H1 (cell line): ENCODE measurements at regions not wholly inside any gene's neighbourhood (a gene's known extent, or its start where the extent isn't known, plus 50 kb on each side); places are given as distances from the start of the nearest gene placed in this dataset.

ENCODE experiments used
- CTCF ChIA-PET: fragments of 300-600 bp; sonication (Branson Sonifier 250); formaldehyde crosslinking; loops from one replicate; lab custom pipeline; 2021; ENCODE audit not compliant: partially characterized antibody; lab: Charles Lee
- POLR2A ChIA-PET: fragments of 300-600 bp; sonication (Branson Sonifier 250); formaldehyde crosslinking; loops from one replicate; lab custom pipeline; 2021; ENCODE audit warnings: inconsistent platforms; ENCODE audit not compliant: partially characterized antibody; lab: Charles Lee
- DNase-seq, 2 experiments: peaks; one replicate each; pipeline versions ENCODE4 v3.0.0 to v3.0.0-alpha.2; 2010 to 2022; ENCODE audit warnings: low spot score in 2 of 2, low read depth in 1 of 2, mixed read lengths in 1 of 2
- FAIRE-seq: peaks from 2 replicates; lab custom pipeline; 2011; peaks lifted over from hg19 to GRCh38; lab: Jason Lieb, UNC
- H2AFZ ChIP-seq: 2 replicates; pipeline ENCODE4 v1.8.1; 2012; ENCODE audit warnings: low read length, inconsistent platforms
- H2AK5ac ChIP-seq: 2 replicates; pipeline ENCODE4 v1.6.1; 2013; ENCODE audit warnings: low read depth, low read length
- H2BK120ac ChIP-seq: replicated peaks from 2 replicates; pipeline ENCODE3; 2013; ENCODE audit warnings: low read depth, low read length, inconsistent platforms
- H2BK12ac ChIP-seq: 2 replicates; pipeline ENCODE4 v1.6.1; 2013; ENCODE audit warnings: low read depth, low read length
- H2BK15ac ChIP-seq: 2 replicates; pipeline ENCODE4 v1.6.1; 2013; ENCODE audit warnings: low read length
- H2BK20ac ChIP-seq: 2 replicates; pipeline ENCODE4 v1.6.1; 2013; ENCODE audit warnings: low read length
- H2BK5ac ChIP-seq: 2 replicates; pipeline ENCODE4 v1.6.1; 2013; ENCODE audit warnings: low read depth, low read length
- H3K14ac ChIP-seq: 2 replicates; pipeline ENCODE4 v1.6.1; 2013; ENCODE audit warnings: inconsistent platforms; ENCODE audit not compliant: insufficient read length
- H3K18ac ChIP-seq: 2 replicates; pipeline ENCODE4 v1.6.1; 2013; ENCODE audit warnings: low read length; ENCODE audit errors: extremely low read depth
- H3K23ac ChIP-seq: 2 replicates; pipeline ENCODE4 v1.6.1; 2013; ENCODE audit warnings: inconsistent platforms; ENCODE audit not compliant: insufficient read length
- H3K23me2 ChIP-seq: 2 replicates; pipeline ENCODE4 v1.6.1; 2013; ENCODE audit warnings: low read depth, low read length
- H3K27ac ChIP-seq: 2 replicates; pipeline ENCODE4 v1.6.1; 2011; ENCODE audit warnings: low read depth, low read length, inconsistent platforms
- H3K27me3 ChIP-seq, 4 experiments: replicated peaks in 1 of 4; 1 replicate in 1 of 4; 2 replicates in 3 of 4; pipeline versions ENCODE4 v1.6.1 to v1.8.1; 2011 to 2013; ENCODE audit warnings: low read length in 3 of 4, mild to moderate bottlenecking in 3 of 4, inconsistent platforms in 2 of 4, mixed read lengths in 2 of 4, moderate library complexity in 1 of 4; ENCODE audit not compliant: control insufficient read depth in 3 of 4, insufficient read depth in 3 of 4; ENCODE audit errors: extremely low read depth in 1 of 4
- H3K36me3 ChIP-seq, 4 experiments: 2 replicates each; pipeline versions ENCODE4 v1.6.1 to v1.8.1; 2011 to 2013; ENCODE audit warnings: mild to moderate bottlenecking in 4 of 4, low read length in 3 of 4, moderate library complexity in 2 of 4, control low read depth in 1 of 4, inconsistent platforms in 1 of 4; ENCODE audit not compliant: insufficient read depth in 4 of 4, control insufficient read depth in 2 of 4
- H3K4ac ChIP-seq: replicated peaks from 2 replicates; pipeline ENCODE3; 2013; ENCODE audit warnings: low read length, low read depth, mixed read lengths, inconsistent platforms; ENCODE audit not compliant: insufficient read length
- H3K4me1 ChIP-seq, 4 experiments: replicated peaks in 1 of 4; 1 replicate in 1 of 4; 2 replicates in 3 of 4; pipeline versions ENCODE4 v1.6.1 to v1.8.1; 2011 to 2013; ENCODE audit warnings: low read length in 3 of 4, inconsistent platforms in 2 of 4, mixed read lengths in 1 of 4; ENCODE audit not compliant: insufficient read depth in 4 of 4, control insufficient read depth in 3 of 4
- H3K4me2 ChIP-seq, 2 experiments: 2 replicates each; pipeline versions ENCODE4 v1.6.1 to v1.8.1; 2011 to 2013; ENCODE audit warnings: low read depth in 2 of 2, low read length in 2 of 2, control low read depth in 1 of 2, inconsistent platforms in 1 of 2, mild to moderate bottlenecking in 1 of 2; ENCODE audit not compliant: insufficient read depth in 1 of 2
- H3K4me3 ChIP-seq, 4 experiments: fragments of 200-600, 300-600 bp in 1 of 4; sonication (generic), shearing (Covaris generic), sonication (Bioruptor Twin) in 1 of 4; 2 replicates each; pipeline versions ENCODE4 v1.5.1 to v1.8.1; 2011 to 2016; ENCODE audit warnings: low read length in 4 of 4, low read depth in 3 of 4, control low read depth in 2 of 4, inconsistent platforms in 2 of 4, mild to moderate bottlenecking in 2 of 4, mixed read lengths in 1 of 4, moderate library complexity in 1 of 4; ENCODE audit not compliant: insufficient read depth in 2 of 4; ENCODE audit errors: extremely low read depth in 1 of 4
- H3K56ac ChIP-seq: replicated peaks from 2 replicates; pipeline ENCODE3; 2013; ENCODE audit warnings: low read depth, mild to moderate bottlenecking, mixed read lengths, low read length, inconsistent platforms; ENCODE audit not compliant: insufficient read length
- H3K79me1 ChIP-seq: 2 replicates; pipeline ENCODE4 v1.6.1; 2013; ENCODE audit warnings: low read depth, low read length, control low read depth
- H3K79me2 ChIP-seq, 2 experiments: 2 replicates each; pipeline versions ENCODE4 v1.6.1 to v1.8.1; 2012 to 2013; ENCODE audit warnings: low read length in 2 of 2, mild to moderate bottlenecking in 2 of 2, inconsistent platforms in 1 of 2; ENCODE audit not compliant: insufficient read depth in 2 of 2, control insufficient read depth in 1 of 2
- H3K9ac ChIP-seq, 4 experiments: replicated peaks in 1 of 4; 1 replicate in 1 of 4; 2 replicates in 3 of 4; pipeline versions ENCODE4 v1.6.1 to v1.8.1; 2011 to 2013; ENCODE audit warnings: low read depth in 3 of 4, low read length in 3 of 4, control low read depth in 2 of 4, mild to moderate bottlenecking in 2 of 4, moderate library complexity in 2 of 4, inconsistent platforms in 1 of 4; ENCODE audit errors: extremely low read depth in 1 of 4
- H3K9me3 ChIP-seq, 2 experiments: 2 replicates each; pipeline versions ENCODE4 v1.6.1 to v1.8.1; 2012 to 2013; ENCODE audit warnings: mild to moderate bottlenecking in 2 of 2, moderate library complexity in 2 of 2, control low read depth in 1 of 2, inconsistent platforms in 1 of 2, low read depth in 1 of 2, low read length in 1 of 2, mixed read lengths in 1 of 2; ENCODE audit not compliant: insufficient read depth in 2 of 2
- H4K20me1 ChIP-seq, 2 experiments: replicated peaks in 1 of 2; 2 replicates each; pipeline versions ENCODE3 to v1.8.1; 2011 to 2013; ENCODE audit warnings: inconsistent platforms in 2 of 2, low read length in 2 of 2, mild to moderate bottlenecking in 1 of 2; ENCODE audit not compliant: insufficient read depth in 2 of 2, control insufficient read depth in 1 of 2
- H4K5ac ChIP-seq: 2 replicates; pipeline ENCODE4 v1.6.1; 2013; ENCODE audit warnings: low read length, low read depth, mixed read lengths, inconsistent platforms; ENCODE audit not compliant: insufficient read length
- H4K8ac ChIP-seq: 2 replicates; pipeline ENCODE4 v1.8.0; 2013; ENCODE audit warnings: mild to moderate bottlenecking, moderate library complexity, low read length, inconsistent platforms; ENCODE audit not compliant: insufficient read depth; ENCODE audit errors: extremely low read depth
- H4K91ac ChIP-seq: replicated peaks from 2 replicates; pipeline ENCODE3; 2013; ENCODE audit warnings: low read length, mixed read lengths, inconsistent platforms; ENCODE audit not compliant: insufficient read length
- POLR2A ChIP-seq, 2 experiments: IDR thresholded peaks; 1 replicate in 1 of 2; 2 replicates in 1 of 2; pipeline ENCODE4 v1.6.1; 2011; ENCODE audit warnings: low read depth in 2 of 2, low read length in 2 of 2, mild to moderate bottlenecking in 2 of 2; ENCODE audit errors: control extremely low read depth in 1 of 2
- SUZ12 ChIP-seq: fragments of 200-600 bp; sonication (generic); IDR thresholded peaks from 2 replicates; pipeline ENCODE4 v1.6.1; 2012; ENCODE audit warnings: mild to moderate bottlenecking, inconsistent platforms, low read length, moderate library complexity, mixed read lengths
- WGBS, 2 experiments: shearing (Covaris generic) in 1 of 2; methylation state at CpG; one replicate each; pipeline versions ENCODE4 v1.1.6 to v1.1.7; 2013 to 2015; ENCODE audit warnings: low lambda C conversion rate in 2 of 2, mixed read lengths in 2 of 2, inconsistent platforms in 1 of 2, low coverage in 1 of 2, missing lambda C conversion rate in 1 of 2; ENCODE audit not compliant: insufficient replicate concordance in 2 of 2, insufficient coverage in 1 of 2, insufficient read length in 1 of 2; ENCODE audit errors: extremely low coverage in 1 of 2, missing lambda C conversion rate in 1 of 2; 5-methylcytosine and 5-hydroxymethylcytosine counted together

DNA sequence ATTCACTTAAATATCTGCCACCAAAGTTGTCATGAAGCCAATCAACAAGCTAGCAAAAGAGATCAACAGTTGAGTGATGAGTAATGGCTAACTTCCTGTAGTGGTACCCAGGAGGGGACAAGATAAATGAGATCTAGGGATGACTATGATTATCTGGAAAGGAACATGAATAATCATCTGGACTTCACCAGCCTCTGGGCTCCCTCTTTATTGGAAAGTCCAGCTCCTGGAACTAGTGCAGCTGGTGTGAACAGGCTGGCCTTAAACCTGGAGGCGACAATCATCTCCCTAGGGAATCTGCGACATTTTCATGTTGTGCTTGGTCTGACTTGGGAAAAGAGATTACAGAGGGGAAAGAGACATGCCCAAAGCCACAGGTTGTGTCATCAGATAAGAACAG, 518.6 kb downstream of the GRIN2A start:
- no peak overlapping the region for H3K4me2 ChIP-seq
- H3K18ac ChIP-seq: no peak overlapping the region
- H2AK5ac ChIP-seq: no peak overlapping the region
- no peaks in the 10 kb centered on the region for H3K9me3 ChIP-seq
- no peaks in the 10 kb centered on the region; a peak in 1 of 7 replicates for H3K27me3 ChIP-seq
- no peak overlapping the region for H4K5ac ChIP-seq
- TF ChIP-seq POLR2A (IDR thresholded peaks at IDR 0.05; ENCODE audit: control extremely low read depth in 1 of 2, low read depth in 2 of 2, low read length in 2 of 2) (peak in 1 of 2 experiments; percentile 16; a peak in 1 of 3 replicates), SUZ12 (no peak)
- no peak overlapping the region for H3K9ac ChIP-seq
- H2BK15ac ChIP-seq: no peak overlapping the region
- peaks cover 0 to 5% of the 10 kb centered on the region in 2 experiments for H4K20me1 ChIP-seq
- no peak overlapping the region for H3K14ac ChIP-seq
- H2BK5ac ChIP-seq: no peak overlapping the region
- no peak overlapping the region for H3K23ac ChIP-seq
- no peak overlapping the region for H2BK20ac ChIP-seq
- H2BK12ac ChIP-seq: no peak overlapping the region
- ChIA-PET CTCF (interaction anchor here (1.1 kb wide), 1 partner anchor 9 kb away, joined by 4 read pairs; no protein-coding TSS in a partner anchor), POLR2A (interaction anchor here (0.9 to 8.8 kb wide), 3 partner anchors 9 to 157 kb away, joined by 3 to 64 read pairs (median 3); no protein-coding TSS in a partner anchor)
- no peak overlapping the region for H3K4me3 ChIP-seq
- no peak overlapping the region for H4K8ac ChIP-seq
- no peak overlapping the region for H4K91ac ChIP-seq
- no peak overlapping the region for H3K27ac ChIP-seq
- FAIRE-seq (no peak), DNase-seq (no peak)
- H3K36me3 ChIP-seq: peaks cover 3 to 51% (median 35%) of the 10 kb centered on the region in 4 experiments; a peak in 7 of 8 replicates
- no peak overlapping the region for H3K56ac ChIP-seq
- WGBS, 2 experiments: 90% methylated on average over 2 of the region's 2 CpGs; no CpG with 5 or more reads in 1 of the 2 experiments
- H3K4me1 ChIP-seq: peaks cover 0 to under 1% (median under 1%) of the 10 kb centered on the region in 4 experiments; a peak in 2 of 7 replicates
- H3K79me2 ChIP-seq: peaks cover 0 to 2% of the 10 kb centered on the region in 2 experiments; a peak in 2 of 4 replicates
- no peak overlapping the region for H2BK120ac ChIP-seq
- no peaks in the 10 kb centered on the region for H3K23me2 ChIP-seq
- no peaks in the 10 kb centered on the region; the same call in 1 of the 2 replicates for H3K79me1 ChIP-seq
- no peak overlapping the region for H3K4ac ChIP-seq
- H2AFZ ChIP-seq: no peak overlapping the region
